ENCODE measurements at regions not wholly inside any gene's neighbourhood (a gene's known extent, or its start where the extent isn't known, plus 50 kb on each side); places are given as distances from the start of the nearest gene placed in this dataset.

DNA sequence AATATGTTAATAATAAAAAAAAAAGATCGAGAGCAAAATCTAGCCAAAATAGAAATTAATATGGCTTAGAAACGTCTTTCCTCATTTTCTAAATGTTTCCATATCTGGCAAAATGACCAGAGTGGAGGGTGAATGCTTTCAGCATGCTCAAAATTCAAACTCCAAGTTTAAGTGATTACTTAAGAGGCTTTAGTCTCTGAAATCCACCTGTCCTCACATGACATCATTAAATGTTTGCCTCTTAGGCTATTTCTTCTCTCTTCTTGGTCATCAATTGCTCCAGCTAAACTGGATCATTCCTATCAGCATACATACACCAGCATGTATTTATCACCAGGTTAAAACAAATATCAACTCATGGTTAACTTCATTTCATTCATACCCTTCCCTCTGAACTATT, 54.5 kb upstream of the ATXN3L start:
- H3K4me3 ChIP-seq (replicated peaks in 1 of 4; ENCODE audit: control extremely low read depth in 1 of 4, insufficient read depth in 1 of 4, low read depth in 3 of 4, low read length in 4 of 4) = no peak overlapping the region
- H3K9me3 ChIP-seq (ENCODE audit: control insufficient read depth, insufficient read depth, low read depth, low read length) = no peaks in the 10 kb centered on the region
- no peak overlapping the region for H3K4me2 ChIP-seq (ENCODE audit: extremely low read depth, insufficient read depth, low read length)
- H3K36me3 ChIP-seq (ENCODE audit: control insufficient read depth, insufficient read depth, low read length) = no peaks in the 10 kb centered on the region
- H3K9ac ChIP-seq (ENCODE audit: insufficient read depth, low read length) = no peak overlapping the region
- peaks cover 23% of the 10 kb centered on the region for H3K4me1 ChIP-seq (ENCODE audit: control insufficient read depth, extremely low read depth, insufficient read depth, low read length)
- no peak overlapping the region for H2AFZ ChIP-seq (ENCODE audit: low read length)
- H3K79me2 ChIP-seq (ENCODE audit: control insufficient read depth, insufficient read depth, low read length) = no peaks in the 10 kb centered on the region
- TF ChIP-seq, protein P1, sequence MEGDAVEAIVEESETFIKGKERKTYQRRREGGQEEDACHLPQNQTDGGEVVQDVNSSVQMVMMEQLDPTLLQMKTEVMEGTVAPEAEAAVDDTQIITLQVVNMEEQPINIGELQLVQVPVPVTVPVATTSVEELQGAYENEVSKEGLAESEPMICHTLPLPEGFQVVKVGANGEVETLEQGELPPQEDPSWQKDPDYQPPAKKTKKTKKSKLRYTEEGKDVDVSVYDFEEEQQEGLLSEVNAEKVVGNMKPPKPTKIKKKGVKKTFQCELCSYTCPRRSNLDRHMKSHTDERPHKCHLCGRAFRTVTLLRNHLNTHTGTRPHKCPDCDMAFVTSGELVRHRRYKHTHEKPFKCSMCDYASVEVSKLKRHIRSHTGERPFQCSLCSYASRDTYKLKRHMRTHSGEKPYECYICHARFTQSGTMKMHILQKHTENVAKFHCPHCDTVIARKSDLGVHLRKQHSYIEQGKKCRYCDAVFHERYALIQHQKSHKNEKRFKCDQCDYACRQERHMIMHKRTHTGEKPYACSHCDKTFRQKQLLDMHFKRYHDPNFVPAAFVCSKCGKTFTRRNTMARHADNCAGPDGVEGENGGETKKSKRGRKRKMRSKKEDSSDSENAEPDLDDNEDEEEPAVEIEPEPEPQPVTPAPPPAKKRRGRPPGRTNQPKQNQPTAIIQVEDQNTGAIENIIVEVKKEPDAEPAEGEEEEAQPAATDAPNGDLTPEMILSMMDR (conservative IDR thresholded peaks at IDR 0.05 in 1 of 2, IDR thresholded peaks at IDR 0.05 in 1 of 2; ENCODE audit: low read depth in 1 of 2, low read length in 2 of 2) = no peak
- peak overlapping the region; percentile 43 for H3K27ac ChIP-seq (ENCODE audit: insufficient read depth, low read length)
- H3K27me3 ChIP-seq (ENCODE audit: control insufficient read depth, insufficient read depth, low read length) = no peaks in the 10 kb centered on the region
- DNase-seq (ENCODE audit: low read depth in 2 of 2) = no peak
- H4K20me1 ChIP-seq (ENCODE audit: control insufficient read depth, extremely low read depth, insufficient read depth, low read length) = no peaks in the 10 kb centered on the region

- no peaks in the 10 kb centered on the region for H3K79me2 ChIP-seq (ENCODE audit: control insufficient read depth, insufficient read depth, low read length)
- no peaks in the 10 kb centered on the region for H3K36me3 ChIP-seq (ENCODE audit: control insufficient read depth, insufficient read depth, low read length)
- H4K20me1 ChIP-seq (ENCODE audit: control insufficient read depth, extremely low read depth, insufficient read depth, low read length) = no peaks in the 10 kb centered on the region
- H2AFZ ChIP-seq (ENCODE audit: low read length) = no peak overlapping the region
- H3K9ac ChIP-seq (ENCODE audit: insufficient read depth, low read length) = peak overlapping the region; percentile 26
- H3K4me3 ChIP-seq (replicated peaks in 1 of 4; ENCODE audit: control extremely low read depth in 1 of 4, insufficient read depth in 1 of 4, low read depth in 3 of 4, low read length in 4 of 4) = no peak overlapping the region
- H3K27me3 ChIP-seq (ENCODE audit: control insufficient read depth, insufficient read depth, low read length) = no peaks in the 10 kb centered on the region
- H3K27ac ChIP-seq (ENCODE audit: insufficient read depth, low read length) = peak overlapping the region; percentile 76
- peak; percentile 86 to 90 for DNase-seq (ENCODE audit: low read depth in 2 of 2)
- peaks cover 23% of the 10 kb centered on the region for H3K4me1 ChIP-seq (ENCODE audit: control insufficient read depth, extremely low read depth, insufficient read depth, low read length)
- no peak overlapping the region for H3K4me2 ChIP-seq (ENCODE audit: extremely low read depth, insufficient read depth, low read length)
- H3K9me3 ChIP-seq (ENCODE audit: control insufficient read depth, insufficient read depth, low read depth, low read length) = no peaks in the 10 kb centered on the region
- TF ChIP-seq, protein P1 (conservative IDR thresholded peaks at IDR 0.05 in 1 of 2, IDR thresholded peaks at IDR 0.05 in 1 of 2; ENCODE audit: low read depth in 1 of 2, low read length in 2 of 2) = no peak
- no peak for TF ChIP-seq EZH2 (IDR thresholded peaks at IDR 0.05; ENCODE audit: low read length, missing control alignments)
These were observed 53.8 kb upstream of the ATXN3L start for GRCh38 chrX:13373431-13374187.

GRCh38 chrX:13373027-13373426, 53.2 kb upstream of the ATXN3L start:
- Histone ChIP-seq H3K9me3 (ENCODE audit: control insufficient read depth, insufficient read depth, low read depth, low read length) (no peaks in the 10 kb centered on the region), H3K9ac (ENCODE audit: insufficient read depth, low read length) (no peak overlapping the region), H3K4me1 (ENCODE audit: control insufficient read depth, extremely low read depth, insufficient read depth, low read length) (peaks cover 21% of the 10 kb centered on the region), H3K79me2 (ENCODE audit: control insufficient read depth, insufficient read depth, low read length) (no peaks in the 10 kb centered on the region), H3K4me3 (replicated peaks in 1 of 4; ENCODE audit: control extremely low read depth in 1 of 4, insufficient read depth in 1 of 4, low read depth in 3 of 4, low read length in 4 of 4) (no peak overlapping the region), H3K27ac (ENCODE audit: insufficient read depth, low read length) (peak overlapping the region; percentile 76), H3K4me2 (ENCODE audit: extremely low read depth, insufficient read depth, low read length) (no peak overlapping the region), H3K36me3 (ENCODE audit: control insufficient read depth, insufficient read depth, low read length) (no peaks in the 10 kb centered on the region), H2AFZ (ENCODE audit: low read length) (no peak overlapping the region), H4K20me1 (ENCODE audit: control insufficient read depth, extremely low read depth, insufficient read depth, low read length) (no peaks in the 10 kb centered on the region), H3K27me3 (ENCODE audit: control insufficient read depth, insufficient read depth, low read length) (no peaks in the 10 kb centered on the region)
- DNase-seq (ENCODE audit: low read depth in 2 of 2) = no peak
- TF ChIP-seq EZH2 (IDR thresholded peaks at IDR 0.05; ENCODE audit: low read length, missing control alignments) = no peak
